IMR-90 (cell line): ENCODE measurements at regions not wholly inside any gene's neighbourhood (a gene's known extent, or its start where the extent isn't known, plus 50 kb on each side); places are given as distances from the start of the nearest gene placed in this dataset.

Source experiments
- ATAC-seq: fragments of 200-7000 bp; cut with Tn5 transposase; 2 replicates; pipeline ENCODE4 v1.9.1; 2020; ENCODE audit warnings: low read depth, mild to moderate bottlenecking, moderate library complexity
- BruUV-seq: library from RNA; stranded (reverse); fragments of 400-500 nt; replicated peaks from 2 replicates; lab custom pipeline; 2021; lab: Mats Ljungman, UMichigan
- CTCF ChIA-PET: fragments of 300-600 bp; formaldehyde crosslinking; extraction: SDS; loops from one replicate; lab custom pipeline; 2021; ENCODE audit warnings: antibody characterized with exemption; lab: Yijun Ruan, JAX
- POLR2A ChIA-PET: fragments of 300-600 bp; sonication (Branson Sonifier 250); formaldehyde crosslinking; loops from one replicate; lab custom pipeline; 2022; ENCODE audit warnings: antibody characterized with exemption; ENCODE audit not compliant: unreplicated experiment; lab: Charles Lee
- DNase-seq: peaks from one replicate; pipeline ENCODE4 v3.0.0; 2013
- H2AFZ ChIP-seq: replicated peaks from 2 replicates; pipeline ENCODE3; 2013; ENCODE audit warnings: low read length, mild to moderate bottlenecking; ENCODE audit not compliant: poor library complexity
- H2AK5ac ChIP-seq: 2 replicates; pipeline ENCODE4 v1.6.1; 2013; ENCODE audit warnings: low read depth, low read length, inconsistent platforms
- H2AK9ac ChIP-seq: replicated peaks from 2 replicates; pipeline ENCODE3; 2013; ENCODE audit warnings: mild to moderate bottlenecking, low read depth, low read length, moderate library complexity; ENCODE audit not compliant: poor library complexity
- H2BK120ac ChIP-seq: 2 replicates; pipeline ENCODE4 v1.6.1; 2013; ENCODE audit warnings: low read depth, low read length, inconsistent platforms
- H2BK15ac ChIP-seq: 3 replicates; pipeline ENCODE4 v1.6.1; 2013; ENCODE audit warnings: low read depth, low read length, inconsistent platforms
- H2BK20ac ChIP-seq: 2 replicates; pipeline ENCODE4 v1.6.1; 2013; ENCODE audit warnings: low read depth, mild to moderate bottlenecking, inconsistent platforms, low read length, moderate library complexity
- H2BK5ac ChIP-seq: 2 replicates; pipeline ENCODE4 v1.6.1; 2013; ENCODE audit warnings: mild to moderate bottlenecking, low read depth, low read length, inconsistent platforms; ENCODE audit not compliant: poor library complexity, severe bottlenecking
- H3K14ac ChIP-seq: replicated peaks from 2 replicates; pipeline ENCODE4 v1.6.1; 2013; ENCODE audit warnings: low read depth, low read length, inconsistent platforms
- H3K18ac ChIP-seq: 2 replicates; pipeline ENCODE4 v1.6.1; 2013; ENCODE audit warnings: low read depth, low read length, control low read depth
- H3K23ac ChIP-seq: 2 replicates; pipeline ENCODE4 v1.6.1; 2013; ENCODE audit warnings: low read depth, low read length, inconsistent platforms
- H3K27ac ChIP-seq: 2 replicates; pipeline ENCODE4 v1.5.1; 2013; ENCODE audit warnings: mild to moderate bottlenecking, control low read depth, low read length; ENCODE audit not compliant: insufficient read depth
- H3K27me3 ChIP-seq: 2 replicates; pipeline ENCODE4 v1.6.1; 2013; ENCODE audit warnings: low read length; ENCODE audit not compliant: control insufficient read depth, insufficient read depth
- H3K36me3 ChIP-seq: 2 replicates; pipeline ENCODE4 v1.6.1; 2013; ENCODE audit warnings: low read length, mixed read lengths; ENCODE audit not compliant: control insufficient read depth, insufficient read depth
- H3K4ac ChIP-seq: 2 replicates; pipeline ENCODE4 v1.6.1; 2013; ENCODE audit warnings: low read depth, low read length, inconsistent platforms
- H3K4me1 ChIP-seq: 2 replicates; pipeline ENCODE4 v1.6.1; 2013; ENCODE audit warnings: low read length, mixed read lengths; ENCODE audit not compliant: control insufficient read depth, insufficient read depth
- H3K4me2 ChIP-seq: 2 replicates; pipeline ENCODE4 v1.6.1; 2013; ENCODE audit warnings: low read depth, mild to moderate bottlenecking, control low read depth, low read length, moderate library complexity
- H3K4me3 ChIP-seq: 2 replicates; pipeline ENCODE4 v1.5.1; 2013; ENCODE audit warnings: low read depth, mild to moderate bottlenecking, control low read depth, low read length, moderate library complexity; ENCODE audit not compliant: insufficient read depth
- H3K56ac ChIP-seq: 2 replicates; pipeline ENCODE4 v1.6.1; 2013; ENCODE audit warnings: low read length, inconsistent platforms; ENCODE audit not compliant: insufficient read depth; ENCODE audit errors: extremely low read depth
- H3K79me1 ChIP-seq, 2 experiments: 2 replicates each; pipeline ENCODE4 v1.6.1; 2013; ENCODE audit warnings: low read length in 2 of 2, inconsistent platforms in 1 of 2, low read depth in 1 of 2
- H3K9ac ChIP-seq: 2 replicates; pipeline ENCODE4 v1.6.1; 2013; ENCODE audit warnings: low read depth, low read length, control low read depth
- H3K9me1 ChIP-seq: 2 replicates; pipeline ENCODE4 v1.6.1; 2013; ENCODE audit warnings: low read length, inconsistent platforms; ENCODE audit not compliant: insufficient read depth
- H3K9me3 ChIP-seq: 2 replicates; pipeline ENCODE4 v1.6.1; 2013; ENCODE audit warnings: low read length; ENCODE audit not compliant: control insufficient read depth, insufficient read depth
- H4K20me1 ChIP-seq: 2 replicates; pipeline ENCODE4 v1.6.1; 2013; ENCODE audit warnings: low read length, inconsistent platforms; ENCODE audit not compliant: insufficient read depth
- H4K5ac ChIP-seq: 2 replicates; pipeline ENCODE4 v1.6.1; 2013; ENCODE audit warnings: mild to moderate bottlenecking, low read depth, low read length, control low read depth
- H4K8ac ChIP-seq, 2 experiments: 2 replicates each; pipeline ENCODE4 v1.6.1; 2013; ENCODE audit warnings: low read depth in 2 of 2, low read length in 2 of 2, control low read depth in 1 of 2, inconsistent platforms in 1 of 2
- H4K91ac ChIP-seq: 2 replicates; pipeline ENCODE4 v1.6.1; 2013; ENCODE audit warnings: low read depth, low read length, inconsistent platforms; ENCODE audit not compliant: insufficient read depth
- MAFK ChIP-seq: IDR thresholded peaks from 2 replicates; pipeline ENCODE4 v1.6.1; 2012; ENCODE audit warnings: low read depth, low read length, improper control_type of control experiment
- POLR2A ChIP-seq: IDR thresholded peaks from 2 replicates; pipeline ENCODE4 v1.6.1; 2012; ENCODE audit warnings: mild to moderate bottlenecking, low read depth, low read length
- RFX5 ChIP-seq: IDR thresholded peaks from 2 replicates; pipeline ENCODE4 v1.8.0; 2012; ENCODE audit warnings: low read depth, mild to moderate bottlenecking, low read length, moderate library complexity
- SMC3 ChIP-seq: fragments of 150-350 bp; IDR thresholded peaks from 2 replicates; pipeline ENCODE4 v1.6.1; 2016; ENCODE audit warnings: low read depth, mild to moderate bottlenecking, antibody characterized with exemption, low read length, moderate library complexity
- WGBS, 2 experiments: methylation state at CpG; one replicate each; pipeline versions ENCODE4 v1.1.5 to v1.1.7; 2013; ENCODE audit warnings: missing lambda C conversion rate in 2 of 2; ENCODE audit not compliant: insufficient read length in 1 of 2; ENCODE audit errors: extremely low coverage in 2 of 2; 5-methylcytosine and 5-hydroxymethylcytosine counted together
- dilution Hi-C: fragments of 300-500 bp; cut with HindIII; formaldehyde crosslinking; loops from one replicate; pipeline ENCODE4 v1.14.3; 2018; ENCODE audit warnings: low sequenced_read_pairs; ENCODE audit not compliant: unreplicated experiment
- in situ Hi-C: fragments of 300-500 bp; cut with MboI; formaldehyde crosslinking; loops from 3 replicates; pipeline ENCODE4 v1.14.3; 2019; ENCODE audit warnings: low sequenced_read_pairs, inconsistent platforms, mixed read lengths
- intact Hi-C: fragments of 100-400 bp; cut with micrococcal nuclease; formaldehyde crosslinking; loops from 2 replicates; pipeline ENCODE4 v1.10.0; 2022

- Histone ChIP-seq H4K20me1 (no peaks in the 10 kb centered on the region), H2BK120ac (no peak overlapping the region), H3K4me3 (no peak overlapping the region), H3K27ac (no peak overlapping the region), H2BK5ac (no peak overlapping the region), H2BK20ac (no peak overlapping the region), H2AFZ (no peak overlapping the region), H3K9me1 (no peaks in the 10 kb centered on the region), H3K36me3 (no peaks in the 10 kb centered on the region), H3K79me1 (no peaks in the 10 kb centered on the region), H3K4me2 (no peak overlapping the region), H3K4me1 (no peaks in the 10 kb centered on the region), H3K4ac (no peak overlapping the region), H3K9ac (no peak overlapping the region), H4K8ac (no peak overlapping the region), H2BK15ac (no peak overlapping the region), H3K56ac (no peak overlapping the region), H2AK5ac (no peak overlapping the region), H4K5ac (no peak overlapping the region), H3K9me3 (no peaks in the 10 kb centered on the region), H3K27me3 (no peaks in the 10 kb centered on the region), H3K14ac (no peak overlapping the region), H4K91ac (no peak overlapping the region), H3K18ac (no peak overlapping the region), H2AK9ac (no peak overlapping the region), H3K23ac (no peak overlapping the region)
- CTCF ChIA-PET = no interaction called here
- ATAC-seq (no peak), DNase-seq (no peak)
- no peak for TF ChIP-seq RFX5
- TF ChIP-seq SMC3 = no peak
- no peak for TF ChIP-seq POLR2A
- TF ChIP-seq MAFK = peak; percentile 29; the same call in 1 of the 2 replicates
- intact Hi-C loops (no loop called here), dilution Hi-C loops (no loop called here), in situ Hi-C loops (no loop called here)
- no TSS peak for BruUV-seq
- POLR2A ChIA-PET = no interaction called here
- WGBS, 2 experiments = no CpG with 5 or more reads among the region's 6 CpGs
Measured at GRCh38 chr9:82729141-82729540, 333.8 kb downstream of the RASEF start.
